Activated B cell treated with CpG ODN at 0.5 μM for 24 hours (primary cell): ENCODE measurements at regions not wholly inside any gene's neighbourhood (a gene's known extent, or its start where the extent isn't known, plus 50 kb on each side); places are given as distances from the start of the nearest gene placed in this dataset.

Experiments used
- ATAC-seq: fragments of 200-7000 bp; cut with Tn5 transposase; one replicate; pipeline ENCODE4 v1.10.0; 2021; ENCODE audit warnings: low read depth, mild to moderate bottlenecking, moderate library complexity
- CTCF ChIA-PET: fragments of 350-600 bp; sonication (Branson Sonifier 250); formaldehyde crosslinking; loops from one replicate; lab custom pipeline; 2021; ENCODE audit warnings: antibody characterized with exemption; lab: Charles Lee
- POLR2A ChIA-PET: fragments of 350-600 bp; sonication (Branson Sonifier 250); formaldehyde crosslinking; loops from one replicate; lab custom pipeline; 2021; ENCODE audit warnings: antibody characterized with exemption; lab: Charles Lee
- DNase-seq: peaks from one replicate; pipeline ENCODE4 v3.0.0; 2022
- H3K27ac Mint-ChIP-seq: one replicate; pipeline ENCODE4 v1.8.0; 2020; ENCODE audit warnings: mixed read lengths
- H3K27me3 Mint-ChIP-seq: one replicate; pipeline ENCODE4 v1.8.0; 2021; ENCODE audit warnings: mixed read lengths
- H3K36me3 Mint-ChIP-seq: one replicate; pipeline ENCODE4 v1.8.0; 2021; ENCODE audit warnings: low read depth, mixed read lengths
- H3K4me1 Mint-ChIP-seq: one replicate; pipeline ENCODE4 v1.8.0; 2021; ENCODE audit warnings: mixed read lengths
- H3K4me3 Mint-ChIP-seq: one replicate; pipeline ENCODE4 v1.8.0; 2020; ENCODE audit warnings: mild to moderate bottlenecking, mixed read lengths
- H3K9me3 Mint-ChIP-seq: one replicate; pipeline ENCODE4 v1.8.0; 2020; ENCODE audit warnings: mixed read lengths
- CTCF ChIP-seq: fragments of 200-600 bp; IDR thresholded peaks from one replicate; pipeline ENCODE4 v1.8.0; 2022; ENCODE audit warnings: antibody characterized with exemption, mild to moderate bottlenecking
- intact Hi-C: fragments of 100-400 bp; cut with micrococcal nuclease; formaldehyde crosslinking; loops from one replicate; pipeline ENCODE4 v1.15.1; 2024

GRCh38 chrX:128582036-128582435, 529.8 kb upstream of the ACTRT1 start:
- Mint-ChIP-seq H3K36me3 (no peaks in the 10 kb centered on the region), H3K4me1 (no peaks in the 10 kb centered on the region), H3K27ac (no peak overlapping the region), H3K27me3 (no peaks in the 10 kb centered on the region), H3K9me3 (peaks cover 3% of the 10 kb centered on the region), H3K4me3 (no peak overlapping the region)
- DNase-seq, result no peak
- ChIA-PET CTCF (no interaction called here), POLR2A (no interaction called here)
- no peak for ATAC-seq
- TF ChIP-seq CTCF, result no peak
- intact Hi-C loops, result no loop called here

- no peak for ATAC-seq
- intact Hi-C loops, result no loop called here
- DNase-seq, result no peak
- Mint-ChIP-seq H3K4me1 (no peaks in the 10 kb centered on the region), H3K36me3 (no peaks in the 10 kb centered on the region), H3K27ac (no peak overlapping the region), H3K27me3 (no peaks in the 10 kb centered on the region), H3K9me3 (peaks cover 3% of the 10 kb centered on the region), H3K4me3 (no peak overlapping the region)
- POLR2A ChIA-PET, result no interaction called here
- CTCF ChIA-PET, result no interaction called here
- no peak for TF ChIP-seq CTCF
These were observed 529.4 kb upstream of the ACTRT1 start for GRCh38 chrX:128581615-128582014.

GRCh38 chrX:128543114-128543513, 490.9 kb upstream of the ACTRT1 start:
- intact Hi-C loops, result no loop called here
- H3K9me3 Mint-ChIP-seq, result peaks cover 3% of the 10 kb centered on the region
- H3K4me3 Mint-ChIP-seq, result no peak overlapping the region
- no peak for TF ChIP-seq CTCF
- DNase-seq (no peak), ATAC-seq (no peak)
- ChIA-PET CTCF (no interaction called here), POLR2A (no interaction called here)
- H3K27me3 Mint-ChIP-seq, result no peaks in the 10 kb centered on the region
- H3K4me1 Mint-ChIP-seq, result no peaks in the 10 kb centered on the region
- no peak overlapping the region for H3K27ac Mint-ChIP-seq
- no peaks in the 10 kb centered on the region for H3K36me3 Mint-ChIP-seq

- Mint-ChIP-seq H3K4me3 (no peak overlapping the region), H3K27ac (no peak overlapping the region), H3K9me3 (no peaks in the 10 kb centered on the region), H3K36me3 (no peaks in the 10 kb centered on the region), H3K4me1 (no peaks in the 10 kb centered on the region), H3K27me3 (no peaks in the 10 kb centered on the region)
- ATAC-seq, result no peak
- ChIA-PET POLR2A (no interaction called here), CTCF (no interaction called here)
- DNase-seq, result no peak
- intact Hi-C loops, result no loop called here
- TF ChIP-seq CTCF, result no peak
These were observed 466.3 kb upstream of the ACTRT1 start for GRCh38 chrX:128518508-128518907.

- ChIA-PET CTCF (no interaction called here), POLR2A (no interaction called here)
- Mint-ChIP-seq H3K9me3 (no peaks in the 10 kb centered on the region), H3K36me3 (no peaks in the 10 kb centered on the region), H3K27ac (no peak overlapping the region), H3K4me3 (no peak overlapping the region), H3K27me3 (no peaks in the 10 kb centered on the region), H3K4me1 (no peaks in the 10 kb centered on the region)
- intact Hi-C loops, result no loop called here
- no peak for TF ChIP-seq CTCF
- no peak for DNase-seq
- no peak for ATAC-seq
These were observed 465.5 kb upstream of the ACTRT1 start for GRCh38 chrX:128517691-128518090.
